ENCODE measurements at regions not wholly inside any gene's neighbourhood (a gene's known extent, or its start where the extent isn't known, plus 50 kb on each side); places are given as distances from the start of the nearest gene placed in this dataset.

DNA sequence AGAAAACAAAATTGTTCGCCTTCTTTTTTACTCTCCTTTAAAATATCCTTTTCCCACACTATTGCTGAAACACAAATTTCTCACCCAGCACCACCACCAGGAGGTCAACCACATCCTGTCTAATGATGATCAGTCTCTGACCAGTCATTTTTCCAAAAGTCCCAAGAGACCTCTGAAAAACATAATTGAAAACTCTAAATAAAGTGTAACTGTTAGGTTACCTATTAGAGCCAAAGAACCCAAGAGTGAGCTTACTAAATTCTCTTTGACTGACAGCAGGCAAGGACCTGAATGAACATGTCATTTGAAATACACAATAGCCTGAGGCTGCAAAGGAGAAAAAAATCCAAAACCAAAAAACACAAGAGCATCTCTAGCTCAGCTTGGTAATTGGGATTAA is 735.4 kb downstream of the CBLN4 start:
- 100% methylated on average over 1 of the region's 1 CpG for WGBS (ENCODE audit: insufficient coverage)
- no peaks in the 10 kb centered on the region for H3K9me3 ChIP-seq (ENCODE audit: control insufficient read depth, insufficient read depth, low read length)
- no peak overlapping the region for H3K4me3 ChIP-seq (ENCODE audit: low read depth, low read length)
- no peaks in the 10 kb centered on the region for H3K4me1 ChIP-seq (ENCODE audit: control insufficient read depth, insufficient read depth, low read length)
- DNase-seq (ENCODE audit: low read depth in 4 of 6, low spot score in 6 of 6): no peak
- no peaks in the 10 kb centered on the region for H3K27me3 ChIP-seq (ENCODE audit: control insufficient read depth, insufficient read depth, low read length)
- no peaks in the 10 kb centered on the region for H3K36me3 ChIP-seq (ENCODE audit: control insufficient read depth, insufficient read depth, low read length)
- no peak overlapping the region for H3K27ac ChIP-seq (ENCODE audit: low read depth, low read length)

DNA sequence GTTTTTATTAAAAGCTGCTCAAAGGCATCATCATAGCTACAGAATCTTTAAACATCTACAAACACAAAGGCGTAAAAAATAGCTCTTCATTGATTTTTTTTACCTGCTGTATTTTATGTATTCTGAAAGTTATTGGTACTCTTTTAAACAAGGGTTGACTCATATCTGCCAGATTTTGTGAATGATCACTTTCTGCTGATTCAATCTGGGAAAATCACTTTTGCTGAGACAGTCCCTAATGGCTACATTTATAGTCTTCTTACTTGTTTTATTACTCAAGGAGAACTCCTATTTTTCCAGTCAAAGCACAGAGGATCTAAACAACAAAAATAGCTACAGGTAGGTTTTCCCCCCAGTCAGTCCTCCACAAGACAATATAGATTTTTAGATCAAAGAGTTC is 739.0 kb downstream of the CBLN4 start:
- no peaks in the 10 kb centered on the region for H3K27me3 ChIP-seq (ENCODE audit: control insufficient read depth, insufficient read depth, low read length)
- no peaks in the 10 kb centered on the region for H3K9me3 ChIP-seq (ENCODE audit: control insufficient read depth, insufficient read depth, low read length)
- H3K27ac ChIP-seq (ENCODE audit: low read depth, low read length): no peak overlapping the region
- no CpG with 5 or more reads among the region's 1 CpG for WGBS (ENCODE audit: insufficient coverage)
- no peaks in the 10 kb centered on the region for H3K4me1 ChIP-seq (ENCODE audit: control insufficient read depth, insufficient read depth, low read length)
- no peaks in the 10 kb centered on the region for H3K36me3 ChIP-seq (ENCODE audit: control insufficient read depth, insufficient read depth, low read length)
- no peak overlapping the region for H3K4me3 ChIP-seq (ENCODE audit: low read depth, low read length)
- DNase-seq (ENCODE audit: low read depth in 4 of 6, low spot score in 6 of 6): peak in 1 of 6 donors; percentile 49

DNA sequence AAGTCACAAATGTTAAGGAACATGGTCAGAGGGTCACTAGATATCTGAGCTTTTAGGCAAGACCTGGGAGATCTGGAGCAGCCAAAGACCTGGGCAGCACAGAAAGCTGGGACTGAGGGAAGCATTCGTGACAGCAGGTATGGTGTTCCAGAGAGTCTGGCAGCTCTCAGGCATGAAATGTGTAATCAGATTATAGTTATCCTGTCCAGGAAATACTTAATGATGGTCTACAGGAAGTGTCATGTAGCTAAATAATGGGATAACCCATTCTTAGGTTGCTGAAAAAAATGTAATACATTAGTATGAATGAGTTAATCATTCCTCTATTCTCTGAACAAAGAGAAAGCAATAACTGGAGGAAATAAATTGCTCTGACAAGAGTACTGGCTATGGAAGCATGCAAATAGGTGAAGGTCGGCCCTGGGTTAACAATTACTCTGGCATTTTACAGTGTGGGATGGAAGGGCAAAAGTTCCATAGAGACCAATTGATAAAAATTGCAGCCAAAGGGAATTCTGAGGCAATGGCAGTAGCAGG is 740.5 kb downstream of the CBLN4 start:
- 70% methylated on average over 2 of the region's 2 CpGs for WGBS (ENCODE audit: insufficient coverage)
- no peak overlapping the region for H3K4me3 ChIP-seq (ENCODE audit: low read depth, low read length)
- H3K9me3 ChIP-seq (ENCODE audit: control insufficient read depth, insufficient read depth, low read length): no peaks in the 10 kb centered on the region
- H3K27ac ChIP-seq (ENCODE audit: low read depth, low read length): no peak overlapping the region
- no peaks in the 10 kb centered on the region for H3K27me3 ChIP-seq (ENCODE audit: control insufficient read depth, insufficient read depth, low read length)
- no peaks in the 10 kb centered on the region for H3K36me3 ChIP-seq (ENCODE audit: control insufficient read depth, insufficient read depth, low read length)
- H3K4me1 ChIP-seq (ENCODE audit: control insufficient read depth, insufficient read depth, low read length): no peaks in the 10 kb centered on the region
- DNase-seq (ENCODE audit: low read depth in 4 of 6, low spot score in 6 of 6): no peak

DNA sequence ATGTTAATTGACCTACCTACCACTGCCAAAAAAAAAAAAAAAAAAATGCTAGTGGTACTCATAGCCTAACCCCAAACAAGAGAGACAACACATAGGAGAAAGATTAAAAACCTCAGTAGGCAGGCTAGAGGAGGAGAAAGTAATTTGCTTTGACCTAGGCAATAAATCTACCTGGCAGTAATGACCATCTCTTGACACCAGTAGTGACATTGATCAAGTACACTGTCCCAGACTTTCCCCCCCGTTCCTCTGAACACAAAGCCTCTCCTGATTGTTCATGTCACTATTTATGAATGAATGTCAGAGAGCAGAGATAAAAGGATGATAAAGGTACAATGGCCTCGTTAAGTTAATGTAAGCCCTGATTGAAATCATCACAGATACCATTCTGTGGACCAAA is 746.8 kb downstream of the CBLN4 start:
- Histone ChIP-seq H3K9me3 (ENCODE audit: control insufficient read depth, insufficient read depth, low read length) (no peaks in the 10 kb centered on the region), H3K36me3 (ENCODE audit: control insufficient read depth, insufficient read depth, low read length) (no peaks in the 10 kb centered on the region), H3K4me3 (ENCODE audit: low read depth, low read length) (no peak overlapping the region), H3K27me3 (ENCODE audit: control insufficient read depth, insufficient read depth, low read length) (no peaks in the 10 kb centered on the region), H3K4me1 (ENCODE audit: control insufficient read depth, insufficient read depth, low read length) (no peaks in the 10 kb centered on the region), H3K27ac (ENCODE audit: low read depth, low read length) (no peak overlapping the region)
- WGBS (ENCODE audit: insufficient coverage): no CpG with 5 or more reads among the region's 2 CpGs
- peak in 1 of 6 donors; percentile 39 for DNase-seq (ENCODE audit: low read depth in 4 of 6, low spot score in 6 of 6)

DNA sequence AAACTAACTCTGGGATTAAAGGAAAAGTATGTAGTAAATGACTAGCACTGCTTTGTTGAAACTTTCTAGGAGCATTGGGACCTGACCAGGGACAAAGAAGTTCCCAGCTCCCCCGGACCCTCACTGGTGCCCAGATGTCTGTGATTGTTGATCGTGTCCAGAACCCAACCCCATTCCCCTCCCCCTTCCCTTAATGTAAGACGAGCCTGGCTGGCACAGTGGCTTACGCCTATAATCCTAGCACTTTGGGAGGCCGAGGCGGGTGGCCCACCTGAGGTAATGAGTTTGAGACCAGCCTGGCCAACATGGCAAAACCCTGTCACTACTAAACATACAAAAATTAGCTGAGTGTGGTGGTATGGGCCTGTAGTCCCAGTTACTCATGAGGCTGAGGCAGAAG is 750.3 kb downstream of the CBLN4 start:
- Histone ChIP-seq H3K36me3 (ENCODE audit: control insufficient read depth, insufficient read depth, low read length) (no peaks in the 10 kb centered on the region), H3K27me3 (ENCODE audit: control insufficient read depth, insufficient read depth, low read length) (no peaks in the 10 kb centered on the region), H3K4me3 (ENCODE audit: low read depth, low read length) (no peak overlapping the region), H3K9me3 (ENCODE audit: control insufficient read depth, insufficient read depth, low read length) (no peaks in the 10 kb centered on the region), H3K4me1 (ENCODE audit: control insufficient read depth, insufficient read depth, low read length) (no peaks in the 10 kb centered on the region), H3K27ac (ENCODE audit: low read depth, low read length) (no peak overlapping the region)
- DNase-seq (ENCODE audit: low read depth in 4 of 6, low spot score in 6 of 6): no peak
- 100% methylated on average over 2 of the region's 6 CpGs for WGBS (ENCODE audit: insufficient coverage)

DNA sequence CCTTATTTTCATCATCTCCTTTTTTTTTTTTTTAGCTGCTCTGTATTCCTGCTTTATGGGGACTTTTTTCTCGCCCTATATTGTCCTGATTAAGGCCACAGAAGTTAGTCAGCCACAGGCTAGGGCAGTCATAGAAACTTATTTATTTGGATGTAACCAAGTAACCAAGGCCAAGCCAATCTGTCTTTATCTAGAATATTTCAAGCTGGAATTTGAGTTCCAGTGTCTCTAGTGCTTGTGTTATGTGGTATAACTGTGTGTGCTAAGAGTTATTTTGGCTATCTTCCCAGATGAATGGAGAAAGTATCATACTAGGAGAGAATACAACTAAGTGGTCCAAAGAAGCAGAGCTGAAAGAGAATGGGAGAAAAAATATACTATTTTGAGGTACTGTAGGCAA is 751.5 kb downstream of the CBLN4 start:
- H3K4me3 ChIP-seq (ENCODE audit: low read depth, low read length): no peak overlapping the region
- no peaks in the 10 kb centered on the region for H3K36me3 ChIP-seq (ENCODE audit: control insufficient read depth, insufficient read depth, low read length)
- H3K27ac ChIP-seq (ENCODE audit: low read depth, low read length): no peak overlapping the region
- no CpG with 5 or more reads among the region's 1 CpG for WGBS (ENCODE audit: insufficient coverage)
- H3K27me3 ChIP-seq (ENCODE audit: control insufficient read depth, insufficient read depth, low read length): no peaks in the 10 kb centered on the region
- peak in 1 of 6 donors; percentile 17 for DNase-seq (ENCODE audit: low read depth in 4 of 6, low spot score in 6 of 6)
- H3K9me3 ChIP-seq (ENCODE audit: control insufficient read depth, insufficient read depth, low read length): no peaks in the 10 kb centered on the region
- no peaks in the 10 kb centered on the region for H3K4me1 ChIP-seq (ENCODE audit: control insufficient read depth, insufficient read depth, low read length)

DNA sequence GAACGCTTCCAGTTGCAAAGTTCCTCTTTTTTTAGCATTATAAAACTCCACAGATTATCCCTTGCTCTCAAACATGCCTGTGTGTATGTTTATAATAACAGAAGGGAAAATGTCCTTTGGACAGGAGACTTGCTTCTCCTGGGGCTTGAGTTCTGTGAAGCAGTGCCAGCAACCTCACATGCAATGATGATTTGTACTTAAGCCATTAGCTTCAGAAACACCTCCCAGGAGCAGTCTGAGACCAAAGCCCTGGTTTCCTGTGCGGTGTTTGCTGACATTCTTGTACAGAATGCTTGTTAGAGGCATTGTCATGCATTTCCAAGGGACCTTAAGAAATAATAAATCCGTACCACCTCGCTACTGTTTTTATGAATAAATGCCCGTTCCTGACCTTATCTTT is 752.8 kb downstream of the CBLN4 start:
- H3K4me1 ChIP-seq (ENCODE audit: control insufficient read depth, insufficient read depth, low read length): no peaks in the 10 kb centered on the region
- no peaks in the 10 kb centered on the region for H3K36me3 ChIP-seq (ENCODE audit: control insufficient read depth, insufficient read depth, low read length)
- no peaks in the 10 kb centered on the region for H3K27me3 ChIP-seq (ENCODE audit: control insufficient read depth, insufficient read depth, low read length)
- no peak overlapping the region for H3K27ac ChIP-seq (ENCODE audit: low read depth, low read length)
- DNase-seq (ENCODE audit: low read depth in 4 of 6, low spot score in 6 of 6): peak in 1 of 6 donors; percentile 46
- H3K9me3 ChIP-seq (ENCODE audit: control insufficient read depth, insufficient read depth, low read length): no peaks in the 10 kb centered on the region
- H3K4me3 ChIP-seq (ENCODE audit: low read depth, low read length): no peak overlapping the region
- 80% methylated on average over 1 of the region's 5 CpGs for WGBS (ENCODE audit: insufficient coverage)

DNA sequence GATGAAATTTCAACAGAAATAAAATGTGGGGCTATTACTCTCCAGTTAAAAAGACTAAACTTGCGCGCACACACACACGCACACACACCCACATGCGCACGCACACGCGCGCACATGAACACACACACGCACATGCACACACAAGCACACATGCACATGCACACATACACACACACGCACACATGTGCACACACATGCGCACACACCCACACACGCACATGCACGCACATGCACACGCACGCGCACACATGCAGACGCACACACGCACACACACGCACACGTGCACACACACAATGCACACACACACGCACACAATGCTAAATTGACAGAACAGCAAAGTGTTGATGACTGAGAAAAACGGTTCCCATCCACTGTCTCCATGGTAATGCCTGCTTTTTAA is 754.1 kb downstream of the CBLN4 start:
- 93% methylated on average over 8 of the region's 22 CpGs for WGBS (ENCODE audit: insufficient coverage)
- Histone ChIP-seq H3K4me3 (ENCODE audit: low read depth, low read length) (no peak overlapping the region), H3K9me3 (ENCODE audit: control insufficient read depth, insufficient read depth, low read length) (no peaks in the 10 kb centered on the region), H3K36me3 (ENCODE audit: control insufficient read depth, insufficient read depth, low read length) (no peaks in the 10 kb centered on the region), H3K4me1 (ENCODE audit: control insufficient read depth, insufficient read depth, low read length) (no peaks in the 10 kb centered on the region), H3K27me3 (ENCODE audit: control insufficient read depth, insufficient read depth, low read length) (no peaks in the 10 kb centered on the region), H3K27ac (ENCODE audit: low read depth, low read length) (no peak overlapping the region)
- no peak for DNase-seq (ENCODE audit: low read depth in 4 of 6, low spot score in 6 of 6)

DNA sequence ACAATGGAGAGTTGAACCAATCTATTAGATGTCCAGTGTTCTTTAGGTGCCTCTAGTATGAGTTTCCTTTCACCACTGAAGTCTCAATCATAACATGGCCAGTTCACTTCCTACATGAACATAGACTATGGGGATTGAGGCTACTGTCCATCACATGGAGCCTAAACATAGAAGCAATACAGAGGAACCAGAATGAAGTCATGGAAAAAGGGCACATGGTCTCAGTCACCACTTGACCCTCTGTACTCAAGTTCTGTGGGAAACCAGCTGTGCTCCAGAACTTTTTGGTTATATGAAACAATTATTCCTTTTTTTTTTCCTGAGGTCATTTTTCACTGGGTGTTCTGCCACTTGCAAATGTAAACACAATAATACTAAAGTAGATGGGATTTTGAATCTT is 762.5 kb downstream of the CBLN4 start:
- Histone ChIP-seq H3K4me1 (ENCODE audit: control insufficient read depth, insufficient read depth, low read length) (no peaks in the 10 kb centered on the region), H3K27me3 (ENCODE audit: control insufficient read depth, insufficient read depth, low read length) (no peaks in the 10 kb centered on the region), H3K27ac (ENCODE audit: low read depth, low read length) (no peak overlapping the region), H3K9me3 (ENCODE audit: control insufficient read depth, insufficient read depth, low read length) (no peaks in the 10 kb centered on the region), H3K4me3 (ENCODE audit: low read depth, low read length) (no peak overlapping the region), H3K36me3 (ENCODE audit: control insufficient read depth, insufficient read depth, low read length) (no peaks in the 10 kb centered on the region)
- DNase-seq (ENCODE audit: low read depth in 4 of 6, low spot score in 6 of 6): no peak

DNA sequence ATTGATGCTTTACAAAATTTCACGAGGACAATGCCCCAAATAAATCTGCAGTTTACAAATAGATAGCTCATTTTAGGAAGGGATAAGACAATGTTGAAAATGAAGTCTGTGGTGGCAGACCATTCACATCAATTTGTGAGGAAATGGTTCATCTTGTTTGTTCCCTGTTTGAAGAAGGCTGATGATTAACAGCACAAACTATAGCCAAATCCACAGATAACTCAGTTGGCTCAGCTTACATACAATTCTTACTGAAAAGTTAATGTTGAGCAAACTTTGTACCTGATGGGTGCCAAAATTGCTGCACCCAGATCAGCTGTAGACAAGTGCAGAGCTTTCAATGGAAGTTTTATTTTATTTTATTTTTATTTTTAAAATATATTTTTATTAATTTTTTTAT is 763.9 kb downstream of the DOK5 start:
- H3K27me3 ChIP-seq (ENCODE audit: control insufficient read depth, insufficient read depth, low read length): no peaks in the 10 kb centered on the region
- no peak overlapping the region for H3K27ac ChIP-seq (ENCODE audit: low read depth, low read length)
- no peaks in the 10 kb centered on the region for H3K9me3 ChIP-seq (ENCODE audit: control insufficient read depth, insufficient read depth, low read length)
- no peaks in the 10 kb centered on the region for H3K4me1 ChIP-seq (ENCODE audit: control insufficient read depth, insufficient read depth, low read length)
- H3K36me3 ChIP-seq (ENCODE audit: control insufficient read depth, insufficient read depth, low read length): no peaks in the 10 kb centered on the region
- no peak overlapping the region for H3K4me3 ChIP-seq (ENCODE audit: low read depth, low read length)
- no CpG with 5 or more reads among the region's 1 CpG for WGBS (ENCODE audit: insufficient coverage)
- no peak for DNase-seq (ENCODE audit: low read depth in 4 of 6, low spot score in 6 of 6)

Measured in spinal cord (tissue), 9 donors.